AG09309 (cell line): ENCODE measurements at regions not wholly inside any gene's neighbourhood (a gene's known extent, or its start where the extent isn't known, plus 50 kb on each side); places are given as distances from the start of the nearest gene placed in this dataset.

Experiments
- DNase-seq: peaks from one replicate; pipeline ENCODE4 v3.0.0-alpha.2; 2010; ENCODE audit warnings: low read depth
- H3K4me3 ChIP-seq: 2 replicates; pipeline ENCODE4 v1.5.1; 2011; ENCODE audit warnings: mild to moderate bottlenecking, low read depth, low read length, moderate library complexity; ENCODE audit not compliant: control insufficient read depth
- CTCF ChIP-seq: IDR thresholded peaks from 2 replicates; pipeline ENCODE4 v1.5.1; 2011; ENCODE audit warnings: mild to moderate bottlenecking, low read depth, low read length, inconsistent platforms; ENCODE audit not compliant: insufficient read depth, control insufficient read depth; ENCODE audit errors: missing control alignments

DNA sequence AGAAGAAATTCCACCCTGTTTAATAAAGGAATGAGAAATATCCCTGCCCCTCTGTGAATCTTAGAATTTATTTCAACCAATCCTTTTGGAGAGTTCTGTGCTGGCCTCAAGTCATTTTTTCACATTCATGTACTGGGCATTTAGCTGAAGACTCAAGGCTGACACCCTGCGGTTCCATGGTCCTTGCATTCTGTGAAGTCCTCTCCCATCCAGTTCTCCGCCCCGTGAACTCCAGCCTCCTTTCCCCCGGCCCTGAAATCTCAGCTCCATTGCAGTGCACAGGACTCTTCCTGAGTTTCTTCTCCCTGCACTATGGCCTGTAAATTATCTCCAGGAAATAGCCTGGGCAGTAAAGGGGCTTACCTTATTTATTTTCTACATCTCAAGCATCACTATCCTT is 183.0 kb upstream of the KCND2 start:
- DNase-seq, result no peak
- H3K4me3 ChIP-seq, result no peak overlapping the region
- no peak for TF ChIP-seq CTCF

- DNase-seq, result no peak
- TF ChIP-seq CTCF, result no peak
- H3K4me3 ChIP-seq, result no peak overlapping the region
These were observed 181.2 kb upstream of the KCND2 start for GRCh38 chr7:120091807-120092206.

GRCh38 chr7:120097020-120097419 is 176.0 kb upstream of the KCND2 start:
- no peak for TF ChIP-seq CTCF

GRCh38 chr7:120097774-120098173 is 175.2 kb upstream of the KCND2 start:
- DNase-seq, result no peak
- TF ChIP-seq CTCF, result no peak
- no peak overlapping the region for H3K4me3 ChIP-seq

More at GRCh38 chr7:120097020-120097419, 176.0 kb upstream of the KCND2 start:
- no peak overlapping the region for H3K4me3 ChIP-seq
- DNase-seq, result no peak

DNA sequence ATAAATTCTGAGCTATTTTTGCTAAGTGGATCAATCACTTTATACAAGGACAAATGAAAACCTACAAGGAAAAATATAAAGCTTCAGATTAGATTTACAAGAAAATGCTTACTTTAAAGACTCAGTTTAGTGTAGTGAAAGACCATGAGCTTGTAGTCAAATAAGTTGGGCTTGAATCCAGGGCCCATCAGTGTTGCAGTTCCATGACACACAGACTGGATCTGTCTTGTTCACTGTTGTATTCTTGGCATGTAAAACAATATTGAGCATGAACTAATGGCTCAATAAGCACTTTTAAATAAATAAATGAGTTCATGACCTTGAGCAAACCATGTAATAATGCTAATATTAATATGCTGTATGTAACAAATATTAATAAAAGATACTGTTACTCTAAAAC is 164.6 kb upstream of the KCND2 start:
- no peak overlapping the region for H3K4me3 ChIP-seq
- no peak for TF ChIP-seq CTCF

DNA sequence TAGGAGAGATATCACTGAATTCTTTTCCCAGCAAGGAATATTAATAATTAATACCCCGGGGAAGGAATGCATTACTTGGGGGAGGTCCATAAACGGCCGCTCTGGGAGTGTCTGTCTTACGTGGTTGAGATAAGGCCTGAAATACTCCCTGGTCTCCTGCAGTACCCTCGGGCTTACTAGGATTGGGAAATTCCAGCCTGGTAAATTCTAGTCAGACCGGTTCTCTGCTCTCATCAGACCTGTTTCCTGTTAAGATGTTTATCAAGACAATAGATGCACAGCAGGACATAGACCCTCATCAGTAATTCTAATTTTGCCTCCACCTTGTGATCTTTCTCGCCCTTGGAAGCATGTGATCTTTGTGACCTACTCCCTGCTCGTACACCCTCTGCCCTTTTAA is 162.8 kb upstream of the KCND2 start:
- no peak for DNase-seq
- H3K4me3 ChIP-seq, result no peak overlapping the region
- no peak for TF ChIP-seq CTCF

More for the DNA sequence above, 164.6 kb upstream of the KCND2 start:
- DNase-seq, result no peak

GRCh38 chr7:120114626-120115025 is 158.3 kb upstream of the KCND2 start:
- H3K4me3 ChIP-seq, result no peak overlapping the region
- no peak for TF ChIP-seq CTCF
- DNase-seq, result no peak
